HepG2 (cell line): ENCODE measurements at regions not wholly inside any gene's neighbourhood (a gene's known extent, or its start where the extent isn't known, plus 50 kb on each side); places are given as distances from the start of the nearest gene placed in this dataset.

ENCODE experiments used
- ATAC-seq: fragments of 200-7000 bp; cut with Tn5 transposase; 3 replicates; pipeline ENCODE4 v1.9.1; 2020; ENCODE audit warnings: mild to moderate bottlenecking, moderate library complexity
- BruUV-seq: library from RNA; stranded (reverse); fragments of 400-500 nt; replicated peaks from 2 replicates; lab custom pipeline; 2021; lab: Mats Ljungman, UMichigan
- CTCF ChIA-PET: fragments of 300-600 bp; formaldehyde crosslinking; extraction: SDS; loops from one replicate; lab custom pipeline; 2021; ENCODE audit warnings: low total read pairs, inconsistent platforms, low intra/inter-chr PET ratio; lab: Yijun Ruan, JAX
- POLR2A ChIA-PET: fragments of 350-600 bp; sonication (Branson Sonifier 250); formaldehyde crosslinking; loops from one replicate; lab custom pipeline; 2020; ENCODE audit warnings: antibody characterized with exemption, inconsistent platforms; lab: Yijun Ruan, JAX
- DNase-seq: peaks from one replicate; pipeline ENCODE4 v3.0.0-alpha.2; 2015; ENCODE audit warnings: low spot score
- FAIRE-seq: peaks from 3 replicates; lab custom pipeline; 2011; peaks lifted over from hg19 to GRCh38; lab: Jason Lieb, UNC
- H2AFZ ChIP-seq: one replicate; pipeline ENCODE4 v1.6.1; 2011; ENCODE audit warnings: low read length, inconsistent platforms
- H3K27ac ChIP-seq: fragments of 300-600 bp; 3 replicates; pipeline ENCODE4 v1.8.0; 2011; ENCODE audit warnings: mixed run types, mild to moderate bottlenecking, mixed read lengths, low read length, inconsistent platforms; ENCODE audit not compliant: insufficient read depth; ENCODE audit errors: extremely low read length
- H3K27me3 ChIP-seq, 2 experiments: fragments of 200-600 bp in 1 of 2; 2 replicates in 1 of 2; 3 replicates in 1 of 2; pipeline versions ENCODE4 v1.6.0 to v1.8.0; 2011; ENCODE audit warnings: low read length in 2 of 2, mild to moderate bottlenecking in 2 of 2, moderate library complexity in 2 of 2, inconsistent platforms in 1 of 2; ENCODE audit not compliant: insufficient read depth in 2 of 2, control insufficient read depth in 1 of 2
- H3K36me3 ChIP-seq, 2 experiments: fragments of 200-600 bp in 1 of 2; replicated peaks in 1 of 2; 2 replicates in 1 of 2; 3 replicates in 1 of 2; pipeline versions ENCODE4 v1.5.1 to v1.8.0; 2011; ENCODE audit warnings: low read length in 2 of 2, inconsistent platforms in 1 of 2; ENCODE audit not compliant: insufficient read depth in 2 of 2, control insufficient read depth in 1 of 2
- H3K4me1 ChIP-seq: 2 replicates; pipeline ENCODE4 v1.5.1; 2012; ENCODE audit warnings: low read length, inconsistent platforms; ENCODE audit not compliant: insufficient read depth
- H3K4me2 ChIP-seq: 2 replicates; pipeline ENCODE4 v1.6.0; 2011; ENCODE audit warnings: low read depth, low read length, inconsistent platforms
- H3K4me3 ChIP-seq, 3 experiments: fragments of 200-600 bp in 1 of 3; sonication (generic), shearing (Covaris generic) in 1 of 3; replicated peaks in 1 of 3; 2 replicates each; pipeline ENCODE4 v1.5.1; 2011 to 2016; ENCODE audit warnings: low read length in 3 of 3, inconsistent platforms in 2 of 3, low read depth in 2 of 3, mild to moderate bottlenecking in 2 of 3, control low read depth in 1 of 3, mixed read lengths in 1 of 3; ENCODE audit not compliant: insufficient read depth in 1 of 3
- H3K79me2 ChIP-seq: one replicate; pipeline ENCODE4 v1.6.1; 2011; ENCODE audit warnings: low read length, inconsistent platforms; ENCODE audit not compliant: insufficient read depth
- H3K9ac ChIP-seq: 2 replicates; pipeline ENCODE4 v1.6.0; 2011; ENCODE audit warnings: mild to moderate bottlenecking, low read depth, low read length, inconsistent platforms; ENCODE audit not compliant: insufficient read depth
- H3K9me3 ChIP-seq: 2 replicates; pipeline ENCODE4 v1.5.1; 2012; ENCODE audit warnings: mild to moderate bottlenecking, low read length
- H4K20me1 ChIP-seq: 2 replicates; pipeline ENCODE4 v1.6.0; 2011; ENCODE audit warnings: inconsistent platforms, mild to moderate bottlenecking, low read length, moderate library complexity; ENCODE audit not compliant: insufficient read depth
- CEBPZ ChIP-seq: IDR thresholded peaks from 2 replicates; pipeline ENCODE4 v1.6.1; 2012; ENCODE audit warnings: low read length, improper control_type of control experiment
- GABPA ChIP-seq, 2 experiments: IDR thresholded peaks; 2 replicates each; pipeline ENCODE4 v1.6.1; 2011 to 2016; ENCODE audit warnings: low read depth in 2 of 2, low read length in 1 of 2, missing biosample characterization in 1 of 2, missing genetic modification characterization in 1 of 2
- JARID2 ChIP-seq: sonication (generic); formaldehyde crosslinking; IDR thresholded peaks from 2 replicates; pipeline ENCODE4 v1.8.1; 2023; ENCODE audit warnings: missing genetic modification reagents, inconsistent platforms; ENCODE audit not compliant: insufficient replicate concordance
- NRL ChIP-seq: sonication (generic); formaldehyde crosslinking; IDR thresholded peaks from 2 replicates; pipeline ENCODE4 v1.5.0; 2020; ENCODE audit warnings: missing genetic modification reagents, mild to moderate bottlenecking, moderate library complexity, borderline replicate concordance
- PAX8 ChIP-seq: sonication (generic); formaldehyde crosslinking; IDR thresholded peaks from 2 replicates; pipeline ENCODE4 v1.8.0; 2022; ENCODE audit warnings: mild to moderate bottlenecking, missing genetic modification reagents, borderline replicate concordance
- PCBP2 ChIP-seq: fragments of 200-400 bp; formaldehyde crosslinking; optimal IDR thresholded peaks from 2 replicates; pipeline ENCODE3; 2018; ENCODE audit warnings: low read length, low read depth; ENCODE audit not compliant: poor library complexity, severe bottlenecking
- REPIN1 ChIP-seq: sonication (generic); formaldehyde crosslinking; IDR thresholded peaks from 2 replicates; pipeline ENCODE4 v1.8.0; 2022; ENCODE audit warnings: missing genetic modification reagents, low read depth, mild to moderate bottlenecking, borderline replicate concordance
- SALL1 ChIP-seq: sonication (generic); formaldehyde crosslinking; IDR thresholded peaks from 2 replicates; pipeline ENCODE4 v1.8.0; 2022; ENCODE audit warnings: mild to moderate bottlenecking, missing genetic modification reagents
- SRF ChIP-seq: IDR thresholded peaks from 2 replicates; pipeline ENCODE4 v1.6.1; 2011; ENCODE audit warnings: mild to moderate bottlenecking, low read depth, low read length, moderate library complexity
- SYNCRIP ChIP-seq: fragments of 200-400 bp; formaldehyde crosslinking; IDR thresholded peaks from 2 replicates; pipeline ENCODE4 v1.6.1; 2018; ENCODE audit warnings: mild to moderate bottlenecking, low read depth, low read length; ENCODE audit not compliant: insufficient read depth
- TIGD3 ChIP-seq: sonication (generic); formaldehyde crosslinking; IDR thresholded peaks from 2 replicates; pipeline ENCODE4 v1.5.1; 2020; ENCODE audit warnings: mild to moderate bottlenecking, missing genetic modification reagents, borderline replicate concordance
- ZNF101 ChIP-seq: sonication (generic); formaldehyde crosslinking; IDR thresholded peaks from 2 replicates; pipeline ENCODE4 v1.4.0; 2020; ENCODE audit warnings: mild to moderate bottlenecking, low read depth, missing genetic modification reagents, borderline replicate concordance
- ZNF441 ChIP-seq: sonication (generic); formaldehyde crosslinking; IDR thresholded peaks from 2 replicates; pipeline ENCODE4 v1.7.0; 2021; ENCODE audit warnings: missing genetic modification reagents, borderline replicate concordance
- ZNF562 ChIP-seq: sonication (generic); formaldehyde crosslinking; IDR thresholded peaks from 2 replicates; pipeline ENCODE4 v1.8.0; 2022; ENCODE audit warnings: missing genetic modification reagents, borderline replicate concordance
- WGBS: methylation state at CpG from one replicate; pipeline ENCODE4 v1.1.6; 2017; ENCODE audit warnings: low lambda C conversion rate; 5-methylcytosine and 5-hydroxymethylcytosine counted together
- in situ Hi-C: cut with HindIII; loops from 2 replicates; pipeline ENCODE4 v1.10.0; 2017; ENCODE audit warnings: low pct_unique_long_range_greater_than_20kb; ENCODE audit not compliant: extremely low pct_ligation_motif_present
- intact Hi-C: fragments of 100-400 bp; cut with micrococcal nuclease; formaldehyde crosslinking; loops from one replicate; pipeline ENCODE4 v1.10.0; 2022; ENCODE audit not compliant: unreplicated experiment

- no peak for FAIRE-seq
- ChIA-PET CTCF (no interaction called here), POLR2A (no interaction called here)
- H3K4me1 ChIP-seq: peaks cover 40% of the 10 kb centered on the region
- H3K9me3 ChIP-seq: no peaks in the 10 kb centered on the region
- no peak overlapping the region for H2AFZ ChIP-seq
- WGBS: 51% methylated on average over 7 of the region's 7 CpGs
- no peak overlapping the region for H3K4me3 ChIP-seq
- no peak overlapping the region for H3K27ac ChIP-seq
- no peaks in the 10 kb centered on the region for H3K27me3 ChIP-seq
- BruUV-seq: no TSS peak
- H4K20me1 ChIP-seq: no peaks in the 10 kb centered on the region
- H3K36me3 ChIP-seq: no peaks in the 10 kb centered on the region
- no peak overlapping the region for H3K9ac ChIP-seq
- no peaks in the 10 kb centered on the region for H3K79me2 ChIP-seq
- in situ Hi-C loops (no loop called here), intact Hi-C loops (no loop called here)
- no peak for DNase-seq
- no peak overlapping the region for H3K4me2 ChIP-seq
- no peak for ATAC-seq
- TF ChIP-seq SALL1 (CRISPR knock-in tag) (no peak), GABPA (IDR thresholded peaks at IDR 0.05; ENCODE audit: low read depth, low read length) (no peak), GABPA (CRISPR knock-in tag; IDR thresholded peaks at IDR 0.05; ENCODE audit: low read depth) (no peak), SYNCRIP (no peak), SRF (no peak), ZNF441 (CRISPR knock-in tag) (no peak), CEBPZ (no peak), PAX8 (no peak), REPIN1 (CRISPR knock-in tag) (no peak), JARID2 (CRISPR knock-in tag) (no peak), PCBP2 (no peak), TIGD3 (CRISPR knock-in tag) (no peak), ZNF562 (no peak), NRL (CRISPR knock-in tag) (no peak), ZNF101 (CRISPR knock-in tag) (no peak)
Observed at GRCh38 chr13:106680796-106681472, 113.0 kb upstream of the ARGLU1 start.
